ENCODE measurements at regions not wholly inside any gene's neighbourhood (a gene's known extent, or its start where the extent isn't known, plus 50 kb on each side); places are given as distances from the start of the nearest gene placed in this dataset.

GRCh38 chr17:77314601-77315000 is 173.8 kb downstream of the SEC14L1 start:
- Mint-ChIP-seq H3K4me1 (peaks cover 9 to 29% (median 13%) of the 10 kb centered on the region in 4 donors), H3K9me3 (no peaks in the 10 kb centered on the region), H3K27me3 (no peaks in the 10 kb centered on the region), H3K4me3 (no peak overlapping the region), H3K27ac (no peak overlapping the region), H3K36me3 (no peaks in the 10 kb centered on the region)
- POLR2A ChIA-PET, result no interaction called here
- DNase-seq, result peak in 1 of 10 donors; percentile 27
- ATAC-seq, result no peak

- no peak for ATAC-seq
- no peak overlapping the region for H3K4me3 Mint-ChIP-seq
- DNase-seq, result no peak
- H3K9me3 Mint-ChIP-seq, result no peaks in the 10 kb centered on the region
- peaks cover 9 to 33% (median 16%) of the 10 kb centered on the region in 4 donors for H3K4me1 Mint-ChIP-seq
- POLR2A ChIA-PET, result no interaction called here
- H3K36me3 Mint-ChIP-seq, result no peaks in the 10 kb centered on the region
- H3K27ac Mint-ChIP-seq, result no peak overlapping the region
- no peaks in the 10 kb centered on the region for H3K27me3 Mint-ChIP-seq
Observed at GRCh38 chr17:77315010-77315409, 174.2 kb downstream of the SEC14L1 start.

- Mint-ChIP-seq H3K27ac (no peak overlapping the region), H3K4me1 (peaks cover 9 to 38% (median 22%) of the 10 kb centered on the region in 4 donors), H3K36me3 (no peaks in the 10 kb centered on the region), H3K9me3 (no peaks in the 10 kb centered on the region), H3K27me3 (no peaks in the 10 kb centered on the region), H3K4me3 (no peak overlapping the region)
- ATAC-seq, result no peak
- POLR2A ChIA-PET, result no interaction called here
- peak in 1 of 10 donors; percentile 40 for DNase-seq
Observed at GRCh38 chr17:77315551-77316190, 174.9 kb downstream of the SEC14L1 start.

GRCh38 chr17:77316191-77316641 is 175.4 kb downstream of the SEC14L1 start:
- POLR2A ChIA-PET, result no interaction called here
- ATAC-seq (no peak), DNase-seq (peak in 1 of 10 donors; percentile 45)
- Mint-ChIP-seq H3K36me3 (no peaks in the 10 kb centered on the region), H3K9me3 (no peaks in the 10 kb centered on the region), H3K27me3 (no peaks in the 10 kb centered on the region), H3K27ac (no peak overlapping the region), H3K4me1 (peaks cover 9 to 42% (median 24%) of the 10 kb centered on the region in 4 donors), H3K4me3 (no peak overlapping the region)

GRCh38 chr17:77316651-77317050 is 175.9 kb downstream of the SEC14L1 start:
- ATAC-seq, result no peak
- peak in 1 of 10 donors; percentile 42 for DNase-seq
- Mint-ChIP-seq H3K4me1 (peaks cover 9 to 42% (median 23%) of the 10 kb centered on the region in 4 donors), H3K36me3 (no peaks in the 10 kb centered on the region), H3K27ac (no peak overlapping the region), H3K27me3 (no peaks in the 10 kb centered on the region), H3K4me3 (no peak overlapping the region), H3K9me3 (no peaks in the 10 kb centered on the region)
- POLR2A ChIA-PET, result no interaction called here

GRCh38 chr17:77317091-77317750 is 176.5 kb downstream of the SEC14L1 start:
- no peak for ATAC-seq
- Mint-ChIP-seq H3K36me3 (no peaks in the 10 kb centered on the region), H3K27ac (peak overlapping the region in 2 of 10 donors; percentile 47 to 62), H3K27me3 (no peaks in the 10 kb centered on the region), H3K4me3 (no peak overlapping the region), H3K9me3 (no peaks in the 10 kb centered on the region), H3K4me1 (peaks cover 7 to 41% (median 20%) of the 10 kb centered on the region in 4 donors)
- peak in 1 of 10 donors; percentile 6 for DNase-seq
- POLR2A ChIA-PET, result no interaction called here

GRCh38 chr17:77318021-77318420 is 177.3 kb downstream of the SEC14L1 start:
- H3K4me3 Mint-ChIP-seq, result no peak overlapping the region
- no peaks in the 10 kb centered on the region for H3K9me3 Mint-ChIP-seq
- peaks cover 7 to 47% (median 21%) of the 10 kb centered on the region in 4 donors for H3K4me1 Mint-ChIP-seq
- no peaks in the 10 kb centered on the region for H3K27me3 Mint-ChIP-seq
- H3K36me3 Mint-ChIP-seq, result no peaks in the 10 kb centered on the region
- POLR2A ChIA-PET, result no interaction called here
- DNase-seq, result peak in 1 of 10 donors; percentile 3
- ATAC-seq, result no peak
- peak overlapping the region in 4 of 10 donors; percentile 10 to 86 (median 78) for H3K27ac Mint-ChIP-seq

- Mint-ChIP-seq H3K36me3 (no peaks in the 10 kb centered on the region), H3K4me3 (peak overlapping the region in 6 of 10 donors; percentile 5 to 86 (median 72)), H3K27me3 (no peaks in the 10 kb centered on the region), H3K9me3 (no peaks in the 10 kb centered on the region), H3K4me1 (peaks cover 8 to 54% (median 26%) of the 10 kb centered on the region in 4 donors), H3K27ac (peak overlapping the region in 8 of 10 donors; percentile 18 to 86 (median 68))
- peak in 1 of 2 donors; percentile 38 for ATAC-seq
- POLR2A ChIA-PET, result no interaction called here
- peak in 1 of 10 donors; percentile 50 for DNase-seq
Observed at GRCh38 chr17:77318491-77319210, 177.9 kb downstream of the SEC14L1 start.

- Mint-ChIP-seq H3K27me3 (no peaks in the 10 kb centered on the region), H3K27ac (peak overlapping the region; percentile 29 to 86 (median 70)), H3K36me3 (no peaks in the 10 kb centered on the region), H3K4me3 (peak overlapping the region; percentile 63 to 86 (median 74)), H3K9me3 (no peaks in the 10 kb centered on the region), H3K4me1 (peaks cover 14 to 61% (median 34%) of the 10 kb centered on the region in 4 donors)
- POLR2A ChIA-PET, result no interaction called here
- DNase-seq (peak in 9 of 10 donors; percentile 18 to 70 (median 43)), ATAC-seq (peak; percentile 83 to 85)
Observed at GRCh38 chr17:77319211-77320043, 178.7 kb downstream of the SEC14L1 start.

- Mint-ChIP-seq H3K27me3 (no peaks in the 10 kb centered on the region), H3K9me3 (peaks cover 0 to under 1% (median 0%) of the 10 kb centered on the region in 9 donors), H3K27ac (no peak overlapping the region), H3K36me3 (no peaks in the 10 kb centered on the region), H3K4me3 (peak overlapping the region in 4 of 10 donors; percentile 3 to 75 (median 32)), H3K4me1 (peaks cover 19 to 66% (median 40%) of the 10 kb centered on the region in 4 donors)
- POLR2A ChIA-PET, result no interaction called here
- peak in 1 of 10 donors; percentile 46 for DNase-seq
- no peak for ATAC-seq
Observed at GRCh38 chr17:77320044-77320440, 179.3 kb downstream of the SEC14L1 start.

GRCh38 chr17:77320485-77321256 is 179.9 kb downstream of the SEC14L1 start:
- H3K27ac Mint-ChIP-seq, result peak overlapping the region in 1 of 10 donors; percentile 62
- POLR2A ChIA-PET, result no interaction called here
- no peak for ATAC-seq
- peak overlapping the region in 3 of 10 donors; percentile 3 to 50 (median 11) for H3K4me3 Mint-ChIP-seq
- peaks cover 0 to 2% (median 0%) of the 10 kb centered on the region in 9 donors for H3K9me3 Mint-ChIP-seq
- peaks cover 24 to 70% (median 45%) of the 10 kb centered on the region in 4 donors for H3K4me1 Mint-ChIP-seq
- H3K27me3 Mint-ChIP-seq, result no peaks in the 10 kb centered on the region
- H3K36me3 Mint-ChIP-seq, result no peaks in the 10 kb centered on the region
- peak in 1 of 10 donors; percentile 45 for DNase-seq

Data from naive thymus-derived CD8-positive, alpha-beta T cell (primary cell).